ENCODE measurements at regions not wholly inside any gene's neighbourhood (a gene's known extent, or its start where the extent isn't known, plus 50 kb on each side); places are given as distances from the start of the nearest gene placed in this dataset.

DNA sequence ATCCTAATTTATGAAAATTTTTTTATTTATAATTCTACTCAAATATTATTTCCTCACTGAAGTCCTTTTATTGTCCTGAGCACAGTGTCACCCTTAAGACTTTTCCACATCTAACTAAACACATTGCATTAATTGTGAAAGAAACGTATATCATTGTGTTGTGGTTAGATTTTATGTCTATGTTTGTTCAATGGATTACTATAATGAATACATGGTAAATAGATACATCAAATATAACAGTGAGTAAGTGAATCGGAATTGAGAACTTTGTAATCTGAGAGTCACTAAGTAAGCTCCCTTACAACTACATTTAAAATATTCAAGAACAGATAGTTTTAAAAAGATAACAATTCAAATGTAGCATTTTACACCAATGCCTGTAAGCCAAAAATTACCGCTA, 417.6 kb upstream of the PCDH20 start:
- no peak for DNase-seq

DNA sequence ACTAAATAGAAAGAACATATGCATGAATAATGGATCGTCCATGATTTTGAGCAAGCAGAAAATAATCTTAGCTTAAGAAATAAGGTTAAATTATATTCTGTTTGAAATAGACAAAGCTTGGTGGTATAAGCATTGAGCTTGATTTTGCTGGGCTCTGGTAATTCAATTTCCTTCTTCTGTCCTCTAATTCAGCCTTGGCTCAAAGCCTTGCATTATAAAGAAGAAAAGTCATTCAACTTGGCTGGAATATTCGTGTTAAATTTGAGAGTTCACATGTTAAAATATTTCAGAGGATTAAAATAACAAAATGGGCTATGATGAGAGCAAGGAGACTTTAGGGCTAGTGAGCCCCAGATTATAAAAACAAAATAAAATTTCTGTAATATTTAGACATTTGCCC, 415.4 kb upstream of the PCDH20 start:
- DNase-seq: no peak

- DNase-seq: no peak
Measured at GRCh38 chr13:61830475-61830874, 414.8 kb upstream of the PCDH20 start.

GRCh38 chr13:61824168-61824567, 408.5 kb upstream of the PCDH20 start:
- no peak for DNase-seq

- DNase-seq: no peak
Measured at GRCh38 chr13:61812286-61812685, 396.6 kb upstream of the PCDH20 start.

DNA sequence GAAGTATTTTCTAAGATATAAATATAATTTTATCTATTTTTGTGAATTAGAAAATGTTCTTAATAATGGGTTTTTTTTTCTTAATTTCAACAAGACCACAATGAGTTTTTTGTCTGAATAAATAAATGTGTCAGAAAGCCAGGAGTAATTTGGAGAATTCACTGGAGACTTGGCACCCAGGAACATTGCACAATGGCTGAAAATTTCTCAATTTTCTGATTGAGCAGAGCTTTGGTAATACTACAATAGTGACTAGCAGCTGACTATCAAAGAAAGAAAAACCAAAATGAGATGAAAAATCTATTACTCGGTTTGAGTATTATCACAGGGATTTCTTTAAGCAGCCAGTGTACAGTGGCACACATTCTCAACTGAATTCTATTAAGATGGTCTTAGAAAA, 394.4 kb upstream of the PCDH20 start:
- no peak for DNase-seq

DNA sequence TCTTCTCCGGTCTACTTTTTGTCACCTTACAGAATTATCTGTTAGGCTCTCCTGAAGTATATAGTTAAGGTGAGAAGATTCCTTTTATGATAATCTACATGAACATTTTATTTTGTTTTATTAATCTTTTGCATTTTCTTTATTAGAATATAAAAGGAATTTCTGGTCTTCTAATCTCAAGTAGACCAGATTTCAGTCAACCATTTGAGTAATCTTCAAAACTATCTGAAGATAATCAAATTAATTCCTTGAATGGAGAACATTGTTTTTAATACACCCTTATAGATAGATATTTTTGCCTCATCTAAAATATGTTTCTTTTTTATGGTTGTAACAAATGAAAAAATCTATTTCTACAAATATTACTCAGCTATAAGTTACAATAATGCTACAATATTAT, 381.7 kb upstream of the PCDH20 start:
- no peak for DNase-seq

DNA sequence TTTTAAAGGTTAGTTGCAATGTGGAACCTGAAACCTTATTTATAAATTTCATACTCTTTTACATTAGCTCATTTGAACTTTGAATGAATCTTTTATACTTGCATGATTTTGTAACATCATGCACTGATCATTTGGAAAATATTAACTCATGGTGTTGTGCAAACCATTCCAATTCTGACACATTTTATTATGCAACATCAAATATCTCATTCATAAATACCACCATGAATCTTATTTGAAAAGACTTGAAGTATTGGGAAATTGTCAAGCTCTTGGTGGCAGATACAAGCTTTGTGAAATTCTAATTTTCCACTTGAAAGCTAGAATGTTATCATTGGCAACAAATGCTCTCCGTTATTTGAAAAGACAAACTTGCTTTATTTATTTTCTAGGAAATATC, 379.9 kb upstream of the PCDH20 start:
- DNase-seq: no peak

GRCh38 chr13:61779456-61779855, 363.8 kb upstream of the PCDH20 start:
- DNase-seq: no peak

- no peak for DNase-seq
Measured at GRCh38 chr13:61778531-61778930, 362.9 kb upstream of the PCDH20 start.

DNA sequence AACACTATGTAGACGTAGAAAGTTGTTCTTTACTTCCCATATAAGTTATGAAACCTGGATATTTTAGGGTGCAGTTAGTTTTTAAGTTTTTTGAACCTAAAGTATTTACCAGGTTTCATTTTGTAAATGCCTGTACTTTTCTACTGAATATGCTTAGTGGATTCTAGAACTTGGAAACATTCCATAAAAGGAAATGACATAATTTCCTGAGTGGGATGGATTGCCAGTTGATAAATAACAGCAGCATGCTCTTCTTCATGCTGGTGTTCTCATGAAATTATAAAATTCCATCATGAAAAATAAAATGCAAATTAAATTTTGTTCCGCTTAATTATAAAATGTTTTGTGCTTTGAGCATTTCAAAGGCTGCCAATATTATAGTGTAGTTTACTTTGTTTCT, 362.2 kb upstream of the PCDH20 start:
- DNase-seq: no peak

GRCh38 chr13:61777271-61777670, 361.6 kb upstream of the PCDH20 start:
- no peak for DNase-seq

GRCh38 chr13:61774903-61775302, 359.3 kb upstream of the PCDH20 start:
- DNase-seq: no peak

DNA sequence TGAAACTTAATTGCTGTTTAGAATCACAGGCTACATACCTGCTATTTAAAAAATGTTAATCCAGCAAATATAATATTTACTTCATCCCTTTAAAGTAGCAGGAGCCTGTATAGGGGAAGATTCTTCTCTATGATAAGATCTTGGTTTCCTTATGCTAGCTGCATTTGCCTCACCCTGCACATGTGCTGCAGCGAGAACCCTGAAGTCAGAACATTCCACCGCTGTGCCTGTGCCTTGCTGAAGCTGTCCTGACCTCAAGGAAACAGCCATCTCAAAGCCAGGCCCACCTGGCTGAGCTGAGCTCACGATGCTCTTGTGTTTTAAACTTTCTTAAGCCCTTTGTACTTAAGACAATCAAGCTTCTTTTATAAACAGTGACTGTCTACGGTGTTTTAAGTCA, 355.0 kb upstream of the PCDH20 start:
- DNase-seq: no peak

GRCh38 chr13:61768175-61768574, 352.5 kb upstream of the PCDH20 start:
- DNase-seq: no peak

DNA sequence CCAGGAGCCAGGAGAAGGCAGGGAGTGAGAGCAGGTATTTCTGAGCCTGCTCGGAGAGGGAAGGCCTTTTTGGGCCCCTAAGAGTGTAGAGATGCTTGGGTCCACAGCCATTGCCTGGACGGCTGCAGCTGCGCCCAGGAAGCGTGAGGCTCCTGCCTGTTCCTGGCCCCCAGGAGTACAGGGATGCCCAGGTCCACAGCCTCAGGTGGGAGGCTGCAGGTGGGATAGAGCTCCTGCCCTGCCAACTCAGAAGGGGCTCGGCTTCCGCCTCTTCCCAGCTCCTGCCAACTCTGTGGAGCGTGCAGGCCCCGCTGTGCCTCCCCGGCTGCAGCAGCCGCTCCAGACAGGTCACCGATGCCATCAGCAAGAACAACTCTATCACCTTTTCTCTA, 351.0 kb upstream of the PCDH20 start:
- no peak for DNase-seq

- DNase-seq: no peak
Measured at GRCh38 chr13:61765940-61766666, 350.5 kb upstream of the PCDH20 start.

- no peak for DNase-seq
Measured at GRCh38 chr13:61765181-61765742, 349.6 kb upstream of the PCDH20 start.

- no peak for DNase-seq
Measured at GRCh38 chr13:61761690-61762089, 346.0 kb upstream of the PCDH20 start.

DNA sequence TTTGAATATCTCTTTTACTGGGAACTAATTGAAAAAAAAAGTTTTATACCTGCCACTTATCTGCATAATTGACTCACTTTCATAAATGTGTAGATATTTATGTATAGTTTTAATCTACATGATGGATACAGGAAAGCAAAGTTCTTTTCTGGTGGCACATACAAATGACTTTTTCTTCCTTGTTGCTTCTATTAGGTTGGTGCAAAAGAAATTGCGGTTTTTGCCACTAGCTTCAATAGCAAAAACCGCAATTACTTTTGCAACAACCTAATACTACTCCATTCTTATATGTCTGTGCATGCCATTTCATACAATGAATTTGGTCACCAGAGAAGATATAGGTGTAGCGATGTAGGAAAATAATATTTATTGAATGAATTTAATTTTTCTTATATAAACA, 344.5 kb upstream of the PCDH20 start:
- no peak for DNase-seq

- no peak for DNase-seq
Measured at GRCh38 chr13:61756031-61756430, 340.4 kb upstream of the PCDH20 start.

GRCh38 chr13:61751039-61751438, 335.4 kb upstream of the PCDH20 start:
- no peak for DNase-seq

GRCh38 chr13:61738236-61738750, 322.6 kb upstream of the PCDH20 start:
- no peak for DNase-seq

DNA sequence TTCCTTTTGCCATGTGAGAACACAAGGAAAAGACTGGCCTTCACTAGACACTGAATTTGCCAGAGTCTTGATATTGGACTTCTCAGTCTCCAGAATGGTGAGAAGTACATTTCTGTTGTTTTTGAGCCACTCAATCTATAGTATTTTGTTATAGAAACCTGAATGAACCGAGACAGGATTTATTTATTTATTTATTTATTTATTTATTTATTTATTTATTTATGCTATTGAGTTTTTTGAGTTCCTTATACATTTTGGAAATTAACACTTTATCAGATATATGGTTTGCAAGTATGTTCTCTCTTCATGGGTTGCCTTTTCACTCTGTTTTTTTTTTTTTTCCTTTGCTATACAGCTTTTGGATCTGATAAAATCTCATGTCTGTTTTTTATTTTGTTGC, 319.0 kb upstream of the PCDH20 start:
- no peak for DNase-seq

DNA sequence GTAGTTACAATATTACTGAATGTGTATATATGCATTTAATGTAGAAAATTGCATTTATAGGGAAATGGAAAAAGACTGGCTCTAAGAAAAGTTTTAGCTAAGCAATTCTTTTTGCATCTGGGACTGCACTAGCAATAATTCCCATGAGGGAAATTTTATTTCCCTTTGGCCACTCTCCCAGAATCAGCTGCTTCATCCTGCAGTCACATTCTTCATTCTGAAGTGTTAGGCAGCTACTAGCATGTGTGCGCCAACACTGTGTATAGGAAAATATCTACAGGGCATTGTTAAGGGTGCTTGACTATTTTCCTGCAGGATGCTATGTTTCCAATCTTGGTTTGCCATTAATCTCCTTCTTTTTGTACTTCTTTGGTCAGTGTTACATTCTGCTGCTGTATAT, 312.8 kb upstream of the PCDH20 start:
- DNase-seq: no peak
